Hepatocyte (in vitro differentiated cells): ENCODE measurements at regions not wholly inside any gene's neighbourhood (a gene's known extent, or its start where the extent isn't known, plus 50 kb on each side); places are given as distances from the start of the nearest gene placed in this dataset.

ENCODE experiments used
- CTCF ChIP-seq: fragments of 200-600 bp; sonication (generic); IDR thresholded peaks from 2 replicates; pipeline ENCODE4 v1.5.1; 2016; ENCODE audit warnings: antibody characterized with exemption, mild to moderate bottlenecking; ENCODE audit not compliant: poor library complexity
- EZH2 ChIP-seq: fragments of 200-600 bp; sonication (generic); IDR thresholded peaks from 2 replicates; pipeline ENCODE4 v1.6.1; 2016; ENCODE audit warnings: antibody characterized with exemption, mild to moderate bottlenecking, borderline replicate concordance

- TF ChIP-seq CTCF (no peak), EZH2 (no peak)
Measured at GRCh38 chr10:30542895-30543288, 86.7 kb downstream of the LYZL2 start.
